Astrocyte of the spinal cord (primary cell): ENCODE measurements at regions not wholly inside any gene's neighbourhood (a gene's known extent, or its start where the extent isn't known, plus 50 kb on each side); places are given as distances from the start of the nearest gene placed in this dataset.

Experiments
- DNase-seq: peaks from one replicate; pipeline ENCODE4 v3.0.0; 2011; ENCODE audit warnings: low read depth, low spot score
- H3K4me3 ChIP-seq: 2 replicates; pipeline ENCODE4 v1.5.1; 2011; ENCODE audit warnings: low read depth, mild to moderate bottlenecking, low read length, moderate library complexity
- CTCF ChIP-seq: IDR thresholded peaks from 2 replicates; pipeline ENCODE4 v1.5.1; 2012; ENCODE audit warnings: low read depth, mild to moderate bottlenecking, low read length, inconsistent platforms
- in situ Hi-C: cut with HindIII; loops from 2 replicates; pipeline ENCODE4 v1.10.0; 2017; ENCODE audit warnings: low sequenced_read_pairs

GRCh38 chr16:49022351-49022963, 259.2 kb downstream of the CBLN1 start:
- no peak overlapping the region for H3K4me3 ChIP-seq
- in situ Hi-C loops, result no loop called here
- no peak for DNase-seq
- TF ChIP-seq CTCF, result no peak

- peak; percentile 63 for DNase-seq
- no peak overlapping the region for H3K4me3 ChIP-seq
- TF ChIP-seq CTCF, result no peak
- in situ Hi-C loops, result no loop called here
Measured at GRCh38 chr16:49021136-49021535, 260.5 kb downstream of the CBLN1 start.

GRCh38 chr16:49020436-49020835, 261.2 kb downstream of the CBLN1 start:
- no peak for DNase-seq
- no peak overlapping the region for H3K4me3 ChIP-seq
- no peak for TF ChIP-seq CTCF
- in situ Hi-C loops, result no loop called here

- H3K4me3 ChIP-seq, result no peak overlapping the region
- in situ Hi-C loops, result no loop called here
- DNase-seq, result peak; percentile 67
- TF ChIP-seq CTCF, result no peak
Measured at GRCh38 chr16:49019831-49020230, 261.8 kb downstream of the CBLN1 start.

GRCh38 chr16:49019081-49019633, 262.5 kb downstream of the CBLN1 start:
- peak; percentile 61 for DNase-seq
- H3K4me3 ChIP-seq, result no peak overlapping the region
- in situ Hi-C loops, result no loop called here
- TF ChIP-seq CTCF, result no peak

- no peak overlapping the region for H3K4me3 ChIP-seq
- TF ChIP-seq CTCF, result no peak
- no peak for DNase-seq
- in situ Hi-C loops, result no loop called here
Measured at GRCh38 chr16:49018259-49018931, 263.2 kb downstream of the CBLN1 start.
